DND-41 (cell line): ENCODE measurements at regions not wholly inside any gene's neighbourhood (a gene's known extent, or its start where the extent isn't known, plus 50 kb on each side); places are given as distances from the start of the nearest gene placed in this dataset.

Source experiments
- ATAC-seq: fragments of 200-7000 bp; cut with Tn5 transposase; 3 replicates; pipeline ENCODE4 v1.9.1; 2021; ENCODE audit warnings: low read depth; ENCODE audit not compliant: insufficient read depth
- DNase-seq: peaks from one replicate; pipeline ENCODE4 v3.0.0-alpha.2; 2020
- H2AFZ ChIP-seq: 2 replicates; pipeline ENCODE4 v1.6.0; 2012; ENCODE audit warnings: low read depth, low read length
- H3K27ac ChIP-seq: 2 replicates; pipeline ENCODE4 v1.5.1; 2012; ENCODE audit warnings: low read length, inconsistent platforms
- H3K27me3 ChIP-seq: fragments of 200-600 bp; sonication (generic); 2 replicates; pipeline ENCODE4 v1.6.0; 2012; ENCODE audit warnings: low read length, mild to moderate bottlenecking, inconsistent platforms; ENCODE audit not compliant: insufficient read depth, poor library complexity
- H3K36me3 ChIP-seq: 2 replicates; pipeline ENCODE4 v1.5.1; 2012; ENCODE audit warnings: low read length, inconsistent platforms; ENCODE audit not compliant: insufficient read depth
- H3K4me1 ChIP-seq: 2 replicates; pipeline ENCODE4 v1.5.1; 2012; ENCODE audit warnings: mild to moderate bottlenecking, low read length; ENCODE audit not compliant: insufficient read depth
- H3K4me2 ChIP-seq: 2 replicates; pipeline ENCODE4 v1.6.0; 2012; ENCODE audit warnings: mild to moderate bottlenecking, moderate library complexity, low read length, inconsistent platforms; ENCODE audit not compliant: insufficient read depth
- H3K4me3 ChIP-seq, 2 experiments: fragments of 200-600 bp in 1 of 2; shearing (Covaris generic) in 1 of 2; 2 replicates each; pipeline ENCODE4 v1.5.1; 2012 to 2016; ENCODE audit warnings: inconsistent platforms in 2 of 2, low read length in 2 of 2, mild to moderate bottlenecking in 2 of 2, low read depth in 1 of 2, moderate library complexity in 1 of 2
- H3K79me2 ChIP-seq: 2 replicates; pipeline ENCODE4 v1.6.0; 2012; ENCODE audit warnings: low read length, inconsistent platforms; ENCODE audit not compliant: insufficient read depth
- H3K9ac ChIP-seq: 2 replicates; pipeline ENCODE4 v1.6.0; 2012; ENCODE audit warnings: low read depth, mild to moderate bottlenecking, inconsistent platforms, low read length, moderate library complexity
- H3K9me3 ChIP-seq: 2 replicates; pipeline ENCODE4 v1.5.1; 2012; ENCODE audit warnings: low read length, moderate library complexity, mild to moderate bottlenecking, inconsistent platforms; ENCODE audit not compliant: insufficient read depth, severe bottlenecking
- H4K20me1 ChIP-seq: 2 replicates; pipeline ENCODE4 v1.6.0; 2012; ENCODE audit warnings: low read length; ENCODE audit not compliant: insufficient read depth
- EZH2 ChIP-seq: IDR thresholded peaks from 3 replicates; pipeline ENCODE4 v1.6.1; 2012; ENCODE audit warnings: borderline replicate concordance, low read depth, mild to moderate bottlenecking, moderate library complexity, low read length, inconsistent platforms; ENCODE audit not compliant: severe bottlenecking
- TF ChIP-seq, protein P1 (sequence below): IDR thresholded peaks from 2 replicates; pipeline ENCODE4 v1.5.1; 2012; ENCODE audit warnings: borderline replicate concordance, low read length, moderate library complexity, mild to moderate bottlenecking; ENCODE audit not compliant: poor library complexity, severe bottlenecking; ENCODE audit errors: extremely low read depth

DNA sequence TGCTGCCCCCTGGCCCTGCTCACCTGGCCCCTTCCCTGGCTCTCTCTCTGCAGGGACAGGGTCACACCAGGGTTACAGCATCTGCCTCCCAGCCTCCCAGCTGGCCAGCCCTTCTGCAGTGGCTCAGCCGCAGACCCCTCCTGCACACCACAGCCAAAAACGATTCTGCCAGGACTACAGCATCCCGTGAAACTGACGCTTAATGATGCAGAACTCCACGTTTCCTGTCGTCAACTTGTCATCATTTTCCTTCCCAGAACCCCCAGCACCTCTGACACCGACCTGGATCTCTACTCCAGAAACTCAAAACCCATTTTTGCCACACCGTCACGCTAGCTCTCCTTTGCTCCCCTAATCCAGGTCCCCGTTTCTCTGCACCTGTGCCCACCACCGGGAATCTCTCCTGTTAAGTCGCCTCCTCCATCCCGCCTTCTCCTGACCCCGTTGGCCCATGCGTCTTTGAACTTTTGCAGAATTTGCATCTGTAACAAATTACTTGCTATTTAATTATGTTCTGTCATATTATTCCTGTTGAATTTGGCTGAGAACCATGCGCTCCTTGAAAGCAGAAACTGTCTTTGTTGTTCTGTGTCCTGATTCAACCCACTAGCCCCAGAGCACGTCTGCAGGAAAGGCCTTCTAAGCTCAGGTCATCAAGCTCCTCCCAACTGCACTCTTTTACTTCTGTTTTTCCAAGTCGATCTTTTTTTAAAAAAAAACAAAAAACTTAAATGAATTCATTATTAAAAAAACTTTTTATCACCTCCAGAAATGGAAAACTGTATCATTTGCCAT lies 173.2 kb upstream of the COPS8 start:
- no peak overlapping the region for H3K4me3 ChIP-seq
- no peaks in the 10 kb centered on the region for H4K20me1 ChIP-seq
- no peaks in the 10 kb centered on the region for H3K9me3 ChIP-seq
- H3K27ac ChIP-seq, result no peak overlapping the region
- H3K9ac ChIP-seq, result no peak overlapping the region
- H3K36me3 ChIP-seq, result no peaks in the 10 kb centered on the region
- H3K4me1 ChIP-seq, result no peaks in the 10 kb centered on the region
- TF ChIP-seq, protein P1, sequence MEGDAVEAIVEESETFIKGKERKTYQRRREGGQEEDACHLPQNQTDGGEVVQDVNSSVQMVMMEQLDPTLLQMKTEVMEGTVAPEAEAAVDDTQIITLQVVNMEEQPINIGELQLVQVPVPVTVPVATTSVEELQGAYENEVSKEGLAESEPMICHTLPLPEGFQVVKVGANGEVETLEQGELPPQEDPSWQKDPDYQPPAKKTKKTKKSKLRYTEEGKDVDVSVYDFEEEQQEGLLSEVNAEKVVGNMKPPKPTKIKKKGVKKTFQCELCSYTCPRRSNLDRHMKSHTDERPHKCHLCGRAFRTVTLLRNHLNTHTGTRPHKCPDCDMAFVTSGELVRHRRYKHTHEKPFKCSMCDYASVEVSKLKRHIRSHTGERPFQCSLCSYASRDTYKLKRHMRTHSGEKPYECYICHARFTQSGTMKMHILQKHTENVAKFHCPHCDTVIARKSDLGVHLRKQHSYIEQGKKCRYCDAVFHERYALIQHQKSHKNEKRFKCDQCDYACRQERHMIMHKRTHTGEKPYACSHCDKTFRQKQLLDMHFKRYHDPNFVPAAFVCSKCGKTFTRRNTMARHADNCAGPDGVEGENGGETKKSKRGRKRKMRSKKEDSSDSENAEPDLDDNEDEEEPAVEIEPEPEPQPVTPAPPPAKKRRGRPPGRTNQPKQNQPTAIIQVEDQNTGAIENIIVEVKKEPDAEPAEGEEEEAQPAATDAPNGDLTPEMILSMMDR, result no peak
- TF ChIP-seq EZH2, result no peak
- DNase-seq (no peak), ATAC-seq (no peak)
- no peak overlapping the region for H3K4me2 ChIP-seq
- no peak overlapping the region for H2AFZ ChIP-seq
- no peaks in the 10 kb centered on the region for H3K79me2 ChIP-seq
- peaks cover 2% of the 10 kb centered on the region for H3K27me3 ChIP-seq

GRCh38 chr2:236915186-236915585 lies 170.5 kb upstream of the COPS8 start:
- Histone ChIP-seq H3K79me2 (no peaks in the 10 kb centered on the region), H3K4me3 (no peak overlapping the region), H3K4me2 (no peak overlapping the region), H4K20me1 (no peaks in the 10 kb centered on the region), H3K36me3 (no peaks in the 10 kb centered on the region), H3K4me1 (no peaks in the 10 kb centered on the region), H2AFZ (no peak overlapping the region), H3K27ac (no peak overlapping the region), H3K27me3 (peaks cover 2% of the 10 kb centered on the region), H3K9me3 (no peaks in the 10 kb centered on the region), H3K9ac (no peak overlapping the region)
- ATAC-seq (no peak), DNase-seq (no peak)
- TF ChIP-seq, protein P1, result no peak
- TF ChIP-seq EZH2, result no peak

DNA sequence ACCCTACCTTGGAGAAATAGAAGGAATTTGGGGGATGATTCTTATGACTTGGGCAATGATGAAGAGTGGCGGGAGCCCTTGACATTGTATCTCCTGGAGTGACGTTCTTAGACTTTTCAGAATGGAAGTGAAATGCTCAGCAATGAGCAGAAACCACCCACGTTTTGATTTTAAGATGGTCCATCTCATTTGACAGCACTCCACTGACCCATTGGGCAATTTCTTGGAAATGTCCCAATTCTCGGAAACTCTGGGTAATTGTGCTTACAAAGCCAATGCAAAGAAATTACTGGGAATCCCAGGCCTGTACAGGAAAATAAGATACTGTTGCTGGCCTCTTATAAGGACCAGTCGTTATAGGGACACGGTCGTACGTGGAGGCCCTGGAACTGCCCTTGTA lies 170.0 kb upstream of the COPS8 start:
- Histone ChIP-seq H3K4me2 (no peak overlapping the region), H3K27ac (no peak overlapping the region), H3K4me1 (no peaks in the 10 kb centered on the region), H3K79me2 (no peaks in the 10 kb centered on the region), H2AFZ (no peak overlapping the region), H4K20me1 (no peaks in the 10 kb centered on the region), H3K9ac (no peak overlapping the region), H3K4me3 (no peak overlapping the region), H3K36me3 (no peaks in the 10 kb centered on the region), H3K9me3 (no peaks in the 10 kb centered on the region), H3K27me3 (peaks cover 2% of the 10 kb centered on the region)
- DNase-seq (no peak), ATAC-seq (no peak)
- TF ChIP-seq, protein P1, result no peak
- no peak for TF ChIP-seq EZH2
